Stimulated activated CD8-positive, alpha-beta memory T cell treated with anti-CD3 and anti-CD28 coated beads, Interleukin-4, amount 100 ng/mL, for 24 hours (primary cell): ENCODE measurements at regions not wholly inside any gene's neighbourhood (a gene's known extent, or its start where the extent isn't known, plus 50 kb on each side); places are given as distances from the start of the nearest gene placed in this dataset.

Experiments used
- DNase-seq: peaks from one replicate; pipeline ENCODE4 v3.0.0-alpha.2; 2020; ENCODE audit warnings: low read depth

DNA sequence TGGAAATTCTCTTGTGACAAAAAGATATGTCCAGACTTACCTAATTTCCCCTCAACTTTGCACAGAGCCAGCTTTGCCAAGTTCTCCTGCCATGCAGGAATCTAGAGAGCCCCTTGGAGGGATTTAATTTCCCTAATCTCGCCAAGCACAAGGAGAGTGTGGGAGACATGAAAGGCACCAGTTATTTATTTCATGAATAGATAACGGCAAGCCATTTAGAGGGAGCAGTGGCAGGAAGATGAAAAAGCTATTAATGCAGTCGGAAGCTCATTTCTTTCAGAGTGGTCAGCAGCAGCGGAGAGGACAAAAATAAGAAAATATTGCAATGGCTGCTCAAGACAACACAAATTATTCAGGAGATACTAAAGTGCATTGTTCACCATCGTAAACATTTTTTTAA lies 150.9 kb upstream of the WSCD2 start:
- no peak for DNase-seq

DNA sequence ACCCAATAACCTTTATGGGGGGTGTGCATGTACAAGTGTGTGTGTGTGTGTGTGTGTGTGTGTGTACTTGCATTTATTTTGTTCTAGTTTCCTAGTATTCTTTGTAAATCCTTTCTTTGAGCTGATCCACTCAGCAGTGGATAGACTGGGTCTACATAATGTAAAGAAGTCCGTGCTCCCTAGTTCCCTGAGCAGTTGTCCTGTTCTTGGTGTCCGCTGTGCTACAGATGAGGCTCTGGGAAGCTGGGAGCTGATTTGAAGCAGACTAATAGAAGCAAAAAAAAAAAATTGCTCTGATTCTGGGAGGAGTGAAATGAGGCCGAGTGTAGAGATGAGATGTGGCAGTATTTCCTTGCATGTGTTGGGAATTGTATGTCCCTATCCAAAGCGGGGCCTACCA lies 150.4 kb upstream of the WSCD2 start:
- DNase-seq = no peak

DNA sequence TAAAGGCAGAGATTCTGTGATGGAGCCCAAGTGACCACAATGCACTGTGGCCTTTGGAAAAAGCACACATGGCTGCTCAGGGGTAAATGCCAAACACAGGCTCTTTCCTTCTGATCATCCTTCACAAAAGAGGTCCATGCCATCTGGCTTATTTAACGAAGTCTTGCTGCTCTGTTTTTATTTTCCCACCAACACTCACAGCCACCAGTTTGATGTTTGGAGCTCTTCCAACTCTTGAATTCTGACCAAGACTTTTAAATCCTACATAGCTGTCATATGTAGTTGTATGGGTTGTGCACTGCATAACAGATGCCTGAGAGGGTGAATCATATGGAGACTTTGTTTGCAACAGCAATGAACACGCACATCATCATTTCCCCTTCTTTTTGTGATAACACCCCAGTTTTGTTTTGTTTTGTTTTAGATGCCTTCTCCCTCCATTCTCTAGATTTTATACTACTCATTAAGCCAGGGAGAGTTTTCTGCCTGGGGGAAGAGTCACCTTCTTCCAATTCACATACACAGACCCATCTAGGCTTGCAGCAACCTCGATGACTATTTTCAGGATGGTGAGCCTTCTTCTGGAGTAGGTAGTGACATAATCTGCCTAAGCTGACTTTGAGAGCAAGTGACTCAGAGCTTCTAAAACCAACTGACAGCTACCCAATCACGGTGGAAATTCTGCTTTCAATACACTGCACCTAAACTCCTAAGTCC lies 145.2 kb upstream of the WSCD2 start:
- DNase-seq = no peak

DNA sequence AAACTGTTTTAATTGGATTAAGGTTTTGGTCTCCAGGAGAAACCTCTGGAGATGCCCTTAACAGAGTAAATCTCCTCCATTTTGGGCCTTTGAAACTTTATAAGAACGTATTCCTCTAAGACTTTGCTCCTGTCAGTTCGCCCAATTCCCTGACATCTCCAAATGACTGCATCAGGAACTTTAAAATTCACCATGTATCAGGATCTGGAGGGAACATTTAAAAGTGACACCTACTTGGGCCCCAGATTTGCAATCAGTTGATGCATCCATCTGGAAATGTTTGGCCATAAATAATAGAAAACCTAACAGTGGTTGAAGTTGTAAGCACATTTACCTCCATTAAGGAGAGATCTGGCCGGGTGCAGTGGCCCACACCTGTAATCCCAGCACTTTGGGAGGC lies 144.1 kb upstream of the WSCD2 start:
- DNase-seq = no peak

DNA sequence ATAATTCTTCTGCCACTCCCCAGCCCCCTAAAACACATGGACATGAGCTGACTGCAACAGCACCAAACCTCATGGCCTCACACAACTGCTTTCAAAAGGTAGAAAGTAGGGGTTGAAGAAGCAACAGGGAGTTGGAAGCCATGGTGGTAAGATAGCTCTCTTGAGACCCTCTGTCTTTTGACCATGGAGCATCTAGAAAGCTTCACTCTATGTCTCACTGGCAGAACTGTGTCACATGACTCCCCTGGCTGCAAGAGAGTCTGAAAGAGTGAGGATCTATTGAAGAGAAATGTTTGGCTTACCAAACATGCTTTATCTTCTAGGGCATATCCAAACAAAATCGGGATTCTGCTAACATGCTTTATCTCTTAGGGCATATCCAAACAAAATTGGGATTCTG lies 142.9 kb upstream of the WSCD2 start:
- no peak for DNase-seq

DNA sequence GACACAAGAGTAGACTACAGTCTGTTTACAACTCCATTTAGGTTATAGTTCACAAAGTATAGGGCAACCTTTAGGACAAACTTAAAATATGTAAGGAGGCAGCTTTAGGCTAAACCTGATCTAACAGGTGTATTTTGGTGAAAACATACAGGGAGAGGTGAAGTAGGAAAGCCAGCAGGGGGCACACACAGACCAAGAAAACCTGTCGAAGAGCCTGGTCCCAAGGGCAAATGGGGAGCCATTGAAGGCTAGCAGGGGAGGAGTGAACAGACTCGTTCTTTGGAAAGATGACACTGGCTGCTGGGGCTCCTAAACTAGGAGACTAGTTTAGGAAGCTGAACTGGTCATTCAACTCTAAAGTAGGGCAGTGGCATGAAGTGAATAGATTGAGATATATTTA lies 138.8 kb upstream of the WSCD2 start:
- peak; percentile 3 for DNase-seq

DNA sequence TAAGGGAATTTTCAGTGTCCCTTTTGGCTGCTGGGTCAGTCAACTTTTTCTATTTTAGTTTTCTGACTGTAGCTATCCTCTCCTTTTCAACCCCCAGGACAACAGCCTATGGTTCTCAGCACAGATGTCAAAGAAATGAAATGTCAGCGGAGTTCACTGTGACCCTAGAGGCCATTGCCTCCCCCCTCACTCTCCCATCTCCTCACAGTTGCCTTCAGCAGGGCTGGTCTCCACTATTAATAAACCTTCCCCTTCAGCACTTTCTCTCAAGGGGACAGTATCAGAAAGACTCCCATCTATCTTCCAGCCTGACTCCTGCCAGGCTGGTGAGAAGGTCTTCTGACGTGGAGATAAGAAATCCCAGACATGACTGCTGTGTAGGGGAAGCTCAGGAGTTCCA lies 137.1 kb upstream of the WSCD2 start:
- no peak for DNase-seq

DNA sequence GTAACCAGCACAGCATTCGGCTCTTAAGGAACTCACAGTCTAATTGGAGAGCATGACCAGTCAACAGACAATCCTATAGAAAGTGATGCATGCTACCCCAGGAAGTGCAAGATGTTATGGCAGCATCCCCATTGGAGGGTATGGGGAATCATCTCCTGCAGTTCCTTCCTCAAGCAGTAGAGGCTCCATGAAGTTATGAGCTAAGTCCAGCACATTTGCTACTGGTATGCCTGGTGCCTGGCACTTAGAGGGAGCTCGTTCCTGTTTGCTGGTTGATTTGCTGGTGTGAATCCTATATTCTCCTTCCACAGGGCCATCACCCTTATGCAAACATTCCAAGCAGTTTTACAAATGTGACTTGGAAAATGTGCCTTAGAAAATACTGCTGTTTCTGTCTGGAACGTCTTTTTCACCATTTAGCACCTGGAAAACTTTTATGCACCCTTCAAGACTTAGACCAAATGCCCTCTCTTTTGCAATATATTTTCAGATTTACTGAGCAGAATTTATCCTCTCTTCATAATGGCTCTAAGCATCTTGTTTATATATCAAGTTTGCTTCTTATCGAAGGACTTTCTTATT lies 136.1 kb upstream of the WSCD2 start:
- no peak for DNase-seq

DNA sequence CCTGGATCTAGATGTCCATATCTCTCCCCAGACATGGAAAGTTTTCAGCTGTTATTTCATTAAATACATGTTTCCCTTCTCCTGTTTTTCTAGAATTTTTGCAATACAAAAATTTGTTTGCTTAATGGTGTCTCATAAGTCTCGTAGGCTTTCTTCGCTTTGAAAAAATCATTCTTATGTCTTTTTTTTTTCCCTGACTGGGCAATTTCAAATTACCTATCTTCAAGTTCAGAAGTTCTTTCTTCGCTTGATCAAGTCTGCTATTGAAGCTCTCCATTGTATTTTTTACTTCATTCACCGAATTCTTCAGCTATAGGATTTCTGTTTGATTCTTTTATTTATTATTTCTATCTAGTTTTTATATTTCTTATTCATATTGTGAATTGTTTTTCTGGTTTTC lies 130.2 kb upstream of the WSCD2 start:
- DNase-seq = no peak

DNA sequence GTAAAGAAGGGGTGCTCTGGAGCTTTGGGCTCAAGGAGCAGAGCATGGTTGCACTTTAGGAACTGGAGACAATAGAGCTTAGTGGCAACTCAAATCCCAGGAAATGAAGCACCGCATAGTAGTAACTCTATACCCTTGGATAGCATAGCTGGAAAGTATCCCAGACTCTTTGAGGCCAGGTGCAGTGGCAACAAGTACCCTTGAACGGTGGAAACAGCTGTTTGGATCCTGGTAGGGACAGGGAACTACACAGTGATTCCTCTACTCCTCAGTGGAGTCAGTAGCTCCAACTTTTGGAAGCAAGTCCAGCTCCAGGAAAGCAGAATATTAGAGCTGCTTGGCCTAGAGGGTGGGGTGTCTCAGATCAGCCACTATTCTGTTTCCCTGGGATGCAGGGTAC lies 129.0 kb upstream of the WSCD2 start:
- DNase-seq = no peak

DNA sequence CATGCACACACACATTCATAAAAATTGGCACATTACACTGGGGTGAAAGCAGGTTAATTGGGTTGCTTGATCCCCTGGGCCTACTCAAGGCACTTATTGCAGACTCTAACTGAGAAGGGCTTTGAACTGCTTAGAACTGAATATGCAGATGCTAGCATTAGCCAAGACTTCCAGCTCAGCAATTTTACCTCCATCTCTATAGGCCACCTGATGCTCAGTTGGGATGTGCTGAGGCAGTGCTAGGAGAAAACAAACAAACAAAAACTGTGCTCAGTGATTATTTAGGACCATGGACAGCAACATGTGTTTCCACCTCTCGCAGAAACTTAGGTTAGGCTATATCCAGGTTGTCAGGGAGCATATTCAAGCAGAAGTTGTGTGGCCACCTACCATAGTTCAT lies 124.8 kb upstream of the WSCD2 start:
- DNase-seq = no peak

DNA sequence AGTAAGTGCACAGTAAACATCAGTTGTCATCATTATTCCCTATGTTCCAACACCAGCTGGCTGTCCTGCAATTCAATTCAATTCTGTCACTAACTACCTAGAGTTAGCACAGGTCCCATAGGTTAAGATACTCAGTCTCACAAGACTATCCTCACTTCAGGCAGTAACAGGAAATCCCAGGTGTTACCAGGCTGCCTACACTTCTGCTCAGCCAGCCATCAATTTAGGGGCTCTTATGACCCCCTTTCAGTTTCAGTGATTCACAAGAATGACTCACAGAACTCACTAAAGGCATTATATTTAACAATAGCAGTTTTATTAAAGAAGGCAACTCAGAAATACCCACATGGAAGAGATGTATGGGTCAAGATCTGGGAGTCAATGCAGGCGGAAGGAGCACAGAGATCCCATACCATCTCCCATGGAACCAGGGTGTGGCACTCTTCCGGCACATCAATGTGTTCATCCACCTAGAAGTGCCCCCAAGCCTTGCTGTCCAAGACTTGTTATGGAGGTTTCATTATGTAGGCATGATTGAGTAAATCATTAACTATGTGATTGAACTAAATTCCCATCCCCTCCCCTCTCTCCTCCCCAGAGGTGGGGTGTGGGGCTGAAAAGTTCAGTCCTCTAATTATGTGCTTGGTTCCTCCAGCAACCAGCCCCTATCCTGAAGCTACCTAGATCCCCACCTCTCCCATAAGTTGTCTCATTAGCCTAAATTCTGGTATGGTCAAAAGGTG lies 120.8 kb upstream of the WSCD2 start:
- no peak for DNase-seq

DNA sequence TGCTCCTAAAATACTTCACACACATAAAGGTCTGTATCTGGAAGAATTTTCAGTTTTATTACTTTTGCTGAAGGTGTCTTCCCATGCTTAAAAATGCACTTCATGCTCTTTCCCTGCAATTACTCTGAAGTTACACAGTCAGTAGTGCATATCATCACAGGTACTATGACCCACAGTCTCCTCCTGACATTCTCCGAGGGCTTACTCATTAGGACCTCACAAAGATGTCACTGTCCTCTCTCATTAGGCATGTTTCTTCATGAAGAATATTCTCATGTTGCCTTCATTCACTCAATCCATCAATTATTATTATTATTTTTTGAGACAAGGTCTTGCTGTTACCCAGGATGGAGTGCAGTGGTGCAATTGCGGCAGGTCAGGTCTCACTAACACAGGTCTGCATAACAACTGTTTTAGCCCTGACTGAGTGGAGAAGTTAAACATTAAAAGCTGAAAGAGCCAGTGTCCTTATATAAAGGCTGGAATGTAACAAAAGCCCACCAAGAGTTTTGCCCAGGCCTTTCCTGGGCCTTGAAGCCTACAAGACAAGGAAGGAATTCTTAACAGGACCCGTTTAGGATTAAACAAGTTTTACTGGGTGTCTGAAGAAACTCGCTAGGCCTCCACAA lies 119.5 kb upstream of the WSCD2 start:
- DNase-seq = no peak

DNA sequence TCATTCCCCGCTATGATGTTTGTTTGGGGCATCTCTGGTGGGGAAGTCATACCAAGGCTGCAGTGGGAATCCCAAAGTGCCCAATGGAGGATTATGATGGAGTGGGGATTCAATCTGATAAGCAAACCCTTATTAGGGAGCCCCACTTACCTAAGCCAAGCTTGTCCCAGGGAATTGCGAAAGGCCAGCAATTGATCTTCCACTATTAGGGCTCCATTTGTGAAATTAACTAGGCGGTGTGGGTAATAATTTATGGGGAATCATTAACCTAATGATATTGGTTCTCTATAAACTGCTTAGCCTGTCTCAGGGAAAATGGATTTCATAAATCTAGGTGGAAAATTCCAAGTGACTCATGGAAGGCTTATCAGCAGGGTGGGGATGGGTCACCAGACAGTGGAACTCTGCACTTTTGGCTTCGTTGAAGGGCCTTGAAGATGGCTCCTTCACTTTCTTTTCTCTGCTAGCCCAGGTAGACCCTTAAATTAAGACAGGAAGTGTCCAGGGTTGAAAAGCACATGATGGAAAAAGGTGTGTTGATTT lies 113.0 kb upstream of the WSCD2 start:
- DNase-seq = no peak

DNA sequence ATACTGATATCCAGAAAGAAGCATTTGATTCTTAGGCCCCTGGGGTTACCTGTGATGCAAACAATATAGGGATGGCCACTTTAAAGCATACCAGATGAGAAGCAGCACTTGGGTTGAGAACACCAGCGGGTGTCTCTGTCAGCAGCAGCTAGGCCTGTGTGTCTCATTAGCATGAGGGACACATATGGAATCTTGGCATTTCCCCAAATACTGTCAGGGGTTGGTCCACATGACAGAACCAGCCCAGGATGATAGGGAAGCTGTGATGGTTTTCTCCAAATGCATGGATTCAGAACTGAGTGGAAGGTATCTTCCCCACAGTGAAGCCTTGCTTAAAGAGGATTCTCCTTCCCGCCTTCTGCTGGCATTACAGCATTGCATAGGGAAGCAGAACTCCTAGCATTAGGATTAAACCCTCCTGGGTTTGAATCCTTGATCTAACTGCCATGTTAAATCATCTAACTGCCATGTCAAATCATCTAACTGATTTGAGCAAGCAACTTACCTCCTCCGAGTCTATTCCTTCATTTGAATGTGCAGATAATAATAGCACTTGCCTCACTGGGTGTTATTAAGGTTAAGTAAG lies 111.5 kb upstream of the WSCD2 start:
- DNase-seq = no peak

DNA sequence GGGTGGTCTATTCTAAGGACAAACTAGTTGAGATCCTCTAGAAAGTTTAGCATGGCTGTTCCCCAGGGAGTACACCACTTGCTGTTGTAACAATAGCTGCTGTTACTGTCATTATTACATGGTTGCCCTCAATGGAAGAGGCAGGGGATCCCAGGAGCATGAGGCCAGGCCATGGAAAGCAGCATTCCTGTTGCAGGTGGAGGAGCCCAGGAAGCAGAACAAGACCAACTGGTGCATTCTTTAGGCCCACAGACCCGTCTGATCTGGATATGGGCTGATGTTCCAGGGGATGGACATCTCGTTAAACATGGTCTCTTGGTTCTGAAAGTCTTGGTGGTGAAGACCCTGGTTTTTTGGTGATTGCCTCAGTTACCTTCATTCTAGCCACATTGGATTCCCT lies 109.2 kb upstream of the WSCD2 start:
- DNase-seq = no peak

DNA sequence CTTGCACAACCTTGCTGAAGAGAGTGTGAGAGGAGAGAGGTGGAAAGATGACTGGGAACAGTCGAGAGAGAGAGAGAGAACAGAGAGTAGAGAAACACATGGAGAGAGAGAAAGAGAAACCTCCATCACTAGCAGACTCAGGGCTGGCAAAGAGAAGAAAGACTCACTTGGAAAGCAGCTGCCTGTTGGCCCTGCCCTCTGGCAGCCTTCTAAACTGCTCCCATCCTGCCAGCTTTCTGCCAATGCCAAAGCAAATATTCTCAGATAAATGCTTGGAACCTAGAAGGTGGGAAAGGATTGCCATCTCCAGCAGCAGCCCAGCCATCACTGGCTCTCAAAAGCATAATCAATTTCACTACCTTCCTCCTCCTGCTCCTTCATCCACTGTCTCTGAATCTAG lies 107.9 kb upstream of the WSCD2 start:
- DNase-seq = no peak

DNA sequence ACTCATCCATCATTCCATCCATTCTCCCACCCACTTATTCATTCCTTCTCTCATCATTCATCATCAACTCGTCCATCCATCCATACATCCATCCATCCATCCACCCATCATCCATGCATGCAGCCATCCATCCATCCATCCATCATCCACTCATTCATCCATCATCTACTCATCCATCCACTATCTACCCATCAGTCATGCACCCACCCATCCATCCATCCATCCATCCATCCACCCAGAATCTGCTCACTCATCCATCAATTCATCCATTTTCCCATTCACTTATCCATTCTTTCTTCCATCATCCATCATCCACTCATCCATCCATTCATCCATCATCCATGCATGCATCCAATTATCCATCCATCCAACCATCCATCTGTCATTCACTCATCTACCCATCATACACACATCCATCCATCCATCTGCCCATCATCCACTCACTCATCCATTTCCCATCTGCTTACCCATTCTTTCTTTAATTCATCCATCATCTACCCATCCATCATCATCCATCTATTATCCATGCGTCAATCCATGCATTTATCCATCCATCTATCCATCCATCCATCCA lies 107.1 kb upstream of the WSCD2 start:
- DNase-seq = no peak

DNA sequence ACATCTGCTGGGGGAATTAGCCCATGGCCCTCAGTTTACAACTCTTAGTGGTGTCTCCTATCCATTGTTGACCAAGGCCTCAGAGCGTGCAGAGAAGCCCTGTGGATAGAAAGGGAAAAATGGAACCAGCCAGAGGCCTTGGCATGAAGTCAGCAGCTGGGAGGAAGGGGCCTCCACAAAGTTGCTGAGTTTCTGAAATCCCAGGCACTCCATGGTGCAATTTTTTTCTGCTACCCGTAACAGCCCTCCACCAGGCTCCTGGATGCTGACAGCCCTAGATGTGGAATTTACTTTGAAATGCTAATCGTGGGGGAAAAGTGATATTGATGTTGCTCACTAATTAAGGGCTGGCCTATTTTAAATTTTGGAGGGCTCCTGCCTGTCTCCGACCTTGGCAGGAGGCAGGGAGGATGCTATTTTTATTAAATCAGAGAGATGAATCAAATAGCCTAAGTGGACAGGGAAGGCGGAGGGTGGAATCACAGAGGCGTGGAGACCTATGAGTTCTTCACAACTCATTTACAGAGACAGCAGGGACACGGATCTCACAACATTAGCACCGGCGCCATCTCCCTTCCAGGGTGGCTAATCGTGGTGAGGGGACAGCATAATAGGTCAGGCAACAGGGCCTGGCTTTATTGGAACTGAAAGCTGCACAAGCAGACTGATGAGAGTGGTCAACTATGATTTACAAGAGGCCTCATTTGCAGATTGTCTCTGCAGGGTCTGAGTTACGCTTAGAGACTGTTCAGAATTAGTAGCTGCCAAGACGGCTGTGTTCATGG lies 99.8 kb upstream of the WSCD2 start:
- DNase-seq = no peak

DNA sequence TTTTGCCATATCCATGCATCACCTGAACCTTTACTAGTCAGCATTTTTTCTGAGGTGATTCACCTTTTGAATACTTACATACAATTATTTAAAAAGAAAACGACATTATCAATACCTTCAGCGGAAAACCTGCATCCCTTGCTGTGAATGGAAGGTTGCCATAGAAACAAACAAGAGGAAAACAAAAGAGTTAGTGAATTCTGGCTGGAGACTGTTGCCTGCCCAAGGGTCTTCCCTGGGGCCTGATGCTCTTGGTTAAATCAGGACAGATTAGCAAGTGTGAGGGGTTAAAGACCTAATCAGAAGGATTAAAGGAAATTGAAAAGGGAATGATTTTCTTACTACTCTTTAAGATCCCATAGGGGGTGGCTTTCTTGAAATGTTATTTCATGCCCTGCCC lies 96.0 kb upstream of the WSCD2 start:
- DNase-seq = no peak

DNA sequence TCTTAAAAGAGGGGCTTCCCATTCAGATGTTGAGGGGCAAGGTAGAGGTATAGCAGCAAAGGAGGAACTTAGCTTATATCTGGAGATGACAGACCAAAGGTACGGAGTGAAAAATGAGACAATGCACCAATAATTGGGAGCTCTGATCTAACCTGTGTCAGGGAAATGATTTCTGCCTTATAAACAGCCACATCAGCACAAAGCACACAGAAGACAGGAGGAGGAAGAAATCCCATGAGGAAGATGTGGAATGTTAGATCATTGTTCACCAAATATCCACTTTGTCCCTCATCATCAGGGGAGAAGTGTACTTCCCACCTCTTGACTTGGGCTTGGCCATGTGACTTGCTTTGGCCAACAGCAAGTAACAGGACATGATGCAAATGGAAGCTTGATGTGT lies 93.7 kb upstream of the WSCD2 start:
- DNase-seq = no peak
